ENCODE measurements at regions not wholly inside any gene's neighbourhood (a gene's known extent, or its start where the extent isn't known, plus 50 kb on each side); places are given as distances from the start of the nearest gene placed in this dataset.

- TF ChIP-seq POU5F1 (IDR thresholded peaks at IDR 0.05; ENCODE audit: low read depth, low read length), result no peak
- no peak for TF ChIP-seq YY1 (IDR thresholded peaks at IDR 0.05; ENCODE audit: low read depth, low read length)
These were observed 213.8 kb downstream of the HHIPL2 start (continued) for GRCh38 chr1:222334026-222334680.

Data from H1 (cell line).